ENCODE measurements at regions not wholly inside any gene's neighbourhood (a gene's known extent, or its start where the extent isn't known, plus 50 kb on each side); places are given as distances from the start of the nearest gene placed in this dataset.

DNA sequence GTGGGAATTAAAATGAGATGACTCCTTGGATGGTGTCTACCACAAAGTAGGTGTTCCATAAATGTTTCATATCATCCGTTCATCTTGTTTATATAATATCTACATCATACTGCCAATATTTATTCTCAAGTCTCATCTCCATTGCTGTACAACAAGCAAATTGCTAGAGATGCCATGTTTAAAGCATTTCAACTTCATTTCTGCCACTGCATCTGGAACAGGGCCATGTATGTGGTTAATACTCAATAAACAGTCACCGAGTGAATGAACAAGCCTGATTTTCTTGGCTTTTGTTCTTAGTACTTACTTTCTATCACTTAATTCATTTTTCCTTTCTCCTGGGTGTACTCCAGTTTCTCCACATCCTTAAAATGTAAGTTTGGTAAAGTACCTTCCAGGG lies 107.6 kb downstream of the KCNJ2 start:
- TF ChIP-seq MAZ (IDR thresholded peaks at IDR 0.05; ENCODE audit: borderline replicate concordance, low read depth, low read length) (no peak), POLR2A (IDR thresholded peaks at IDR 0.05; ENCODE audit: low read depth, low read length) (no peak), RAD21 (IDR thresholded peaks at IDR 0.05; ENCODE audit: low read length) (no peak)
- TF ChIP-seq, protein P1, sequence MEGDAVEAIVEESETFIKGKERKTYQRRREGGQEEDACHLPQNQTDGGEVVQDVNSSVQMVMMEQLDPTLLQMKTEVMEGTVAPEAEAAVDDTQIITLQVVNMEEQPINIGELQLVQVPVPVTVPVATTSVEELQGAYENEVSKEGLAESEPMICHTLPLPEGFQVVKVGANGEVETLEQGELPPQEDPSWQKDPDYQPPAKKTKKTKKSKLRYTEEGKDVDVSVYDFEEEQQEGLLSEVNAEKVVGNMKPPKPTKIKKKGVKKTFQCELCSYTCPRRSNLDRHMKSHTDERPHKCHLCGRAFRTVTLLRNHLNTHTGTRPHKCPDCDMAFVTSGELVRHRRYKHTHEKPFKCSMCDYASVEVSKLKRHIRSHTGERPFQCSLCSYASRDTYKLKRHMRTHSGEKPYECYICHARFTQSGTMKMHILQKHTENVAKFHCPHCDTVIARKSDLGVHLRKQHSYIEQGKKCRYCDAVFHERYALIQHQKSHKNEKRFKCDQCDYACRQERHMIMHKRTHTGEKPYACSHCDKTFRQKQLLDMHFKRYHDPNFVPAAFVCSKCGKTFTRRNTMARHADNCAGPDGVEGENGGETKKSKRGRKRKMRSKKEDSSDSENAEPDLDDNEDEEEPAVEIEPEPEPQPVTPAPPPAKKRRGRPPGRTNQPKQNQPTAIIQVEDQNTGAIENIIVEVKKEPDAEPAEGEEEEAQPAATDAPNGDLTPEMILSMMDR (conservative IDR thresholded peaks at IDR 0.05; ENCODE audit: low read depth, low read length), result no peak
- TF ChIP-seq, protein P2, sequence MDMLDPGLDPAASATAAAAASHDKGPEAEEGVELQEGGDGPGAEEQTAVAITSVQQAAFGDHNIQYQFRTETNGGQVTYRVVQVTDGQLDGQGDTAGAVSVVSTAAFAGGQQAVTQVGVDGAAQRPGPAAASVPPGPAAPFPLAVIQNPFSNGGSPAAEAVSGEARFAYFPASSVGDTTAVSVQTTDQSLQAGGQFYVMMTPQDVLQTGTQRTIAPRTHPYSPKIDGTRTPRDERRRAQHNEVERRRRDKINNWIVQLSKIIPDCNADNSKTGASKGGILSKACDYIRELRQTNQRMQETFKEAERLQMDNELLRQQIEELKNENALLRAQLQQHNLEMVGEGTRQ (IDR thresholded peaks at IDR 0.05; ENCODE audit: low read depth, low read length), result no peak

Measured in IMR-90 (cell line).